Body of pancreas (tissue), 4 donors: ENCODE measurements at regions not wholly inside any gene's neighbourhood (a gene's known extent, or its start where the extent isn't known, plus 50 kb on each side); places are given as distances from the start of the nearest gene placed in this dataset.

Source experiments
- ATAC-seq: fragments of 150-250 bp; one replicate; pipeline ENCODE4 v1.9.1; 2016
- DNase-seq, 4 donors: peaks; one replicate each; pipeline ENCODE4 v3.0.0-alpha.2; 2019
- H3K27ac ChIP-seq, 4 donors: fragments of 200-600 bp; sonication (generic); 1 replicate in 3 of 4; 2 replicates in 1 of 4; pipeline versions ENCODE4 v1.5.1 to v1.6.1; 2016 to 2019; ENCODE audit warnings: mild to moderate bottlenecking in 1 of 4, mixed read lengths in 1 of 4, moderate library complexity in 1 of 4
- H3K27me3 ChIP-seq, 2 donors: fragments of 200-600 bp; sonication (generic); one replicate each; pipeline ENCODE4 v1.6.0; 2016; ENCODE audit warnings: mild to moderate bottlenecking in 1 of 2
- H3K36me3 ChIP-seq, 2 donors: fragments of 200-600 bp; sonication (generic); replicated peaks in 1 of 2; 2 replicates each; pipeline ENCODE4 v1.5.1; 2016; ENCODE audit warnings: low read depth in 2 of 2; ENCODE audit not compliant: insufficient read depth in 1 of 2
- H3K4me1 ChIP-seq: fragments of 200-600 bp; sonication (generic); one replicate; pipeline ENCODE4 v1.6.0; 2016
- H3K4me3 ChIP-seq, 2 donors: fragments of 200-600 bp; sonication (generic); 1 replicate in 1 of 2; 2 replicates in 1 of 2; pipeline ENCODE4 v1.5.1; 2016 to 2019
- H3K9me3 ChIP-seq, 3 donors: fragments of 200-600 bp; sonication (generic); 1 replicate in 2 of 3; 2 replicates in 1 of 3; pipeline ENCODE4 v1.5.1; 2016
- CTCF ChIP-seq, 7 experiments: fragments of 450-650 bp in 4 of 7; fragments of 200-600 bp in 3 of 7; sonication (generic) in 3 of 7; IDR thresholded peaks; one replicate each; pipeline ENCODE4 v1.5.1; 2016 to 2019; ENCODE audit warnings: antibody characterized with exemption in 7 of 7
- POLR2A ChIP-seq, 3 donors: fragments of 450-650 bp; IDR thresholded peaks; one replicate each; pipeline ENCODE4 v1.6.1; 2016; ENCODE audit warnings: antibody characterized with exemption in 3 of 3, mild to moderate bottlenecking in 2 of 3
- WGBS, 2 donors: methylation state at CpG; one replicate each; pipeline ENCODE4 v1.1.5; 2017; 5-methylcytosine and 5-hydroxymethylcytosine counted together
- intact Hi-C: fragments of 100-400 bp; cut with DNase I; formaldehyde crosslinking; loops from one replicate; pipeline ENCODE4 v1.15.1; 2023

GRCh38 chr4:123807866-123808265 is 411.3 kb downstream of the SPRY1 start:
- H3K27me3 ChIP-seq, result no peaks in the 10 kb centered on the region
- H3K4me3 ChIP-seq, result no peak overlapping the region
- no peak overlapping the region for H3K27ac ChIP-seq
- WGBS, 2 donors, result 90 to 95% methylated on average over 1 of the region's 1 CpG
- ATAC-seq (no peak), DNase-seq (no peak)
- intact Hi-C loops, result no loop called here
- H3K4me1 ChIP-seq, result no peaks in the 10 kb centered on the region
- H3K9me3 ChIP-seq, result no peaks in the 10 kb centered on the region
- H3K36me3 ChIP-seq, result no peaks in the 10 kb centered on the region
- TF ChIP-seq CTCF (IDR thresholded peaks at IDR 0.05) (no peak), POLR2A (IDR thresholded peaks at IDR 0.05) (no peak)

GRCh38 chr4:123809864-123810263 is 413.3 kb downstream of the SPRY1 start:
- Histone ChIP-seq H3K9me3 (no peaks in the 10 kb centered on the region), H3K27ac (no peak overlapping the region), H3K4me1 (no peaks in the 10 kb centered on the region), H3K36me3 (no peaks in the 10 kb centered on the region), H3K27me3 (no peaks in the 10 kb centered on the region), H3K4me3 (no peak overlapping the region)
- no peak for DNase-seq
- ATAC-seq, result no peak
- WGBS, 2 donors, result 79 to 94% methylated on average over 1 of the region's 1 CpG
- intact Hi-C loops, result no loop called here
- TF ChIP-seq POLR2A (IDR thresholded peaks at IDR 0.05) (no peak), CTCF (IDR thresholded peaks at IDR 0.05) (no peak)

- H3K27me3 ChIP-seq, result no peaks in the 10 kb centered on the region
- DNase-seq (no peak), ATAC-seq (no peak)
- no peaks in the 10 kb centered on the region for H3K9me3 ChIP-seq
- no peaks in the 10 kb centered on the region for H3K36me3 ChIP-seq
- no peak overlapping the region for H3K27ac ChIP-seq
- WGBS, 2 donors, result 54 to 58% methylated on average over 3 of the region's 3 CpGs
- TF ChIP-seq POLR2A (IDR thresholded peaks at IDR 0.05) (no peak), CTCF (IDR thresholded peaks at IDR 0.05) (no peak)
- H3K4me1 ChIP-seq, result no peaks in the 10 kb centered on the region
- H3K4me3 ChIP-seq, result no peak overlapping the region
- intact Hi-C loops, result no loop called here
Measured at GRCh38 chr4:123812066-123812390, 415.4 kb downstream of the SPRY1 start.

- intact Hi-C loops, result no loop called here
- Histone ChIP-seq H3K27ac (no peak overlapping the region), H3K4me3 (no peak overlapping the region), H3K9me3 (no peaks in the 10 kb centered on the region), H3K27me3 (no peaks in the 10 kb centered on the region), H3K36me3 (no peaks in the 10 kb centered on the region), H3K4me1 (no peaks in the 10 kb centered on the region)
- ATAC-seq, result no peak
- no peak for DNase-seq
- WGBS, 2 donors, result 94 to 98% methylated on average over 2 of the region's 2 CpGs
- TF ChIP-seq POLR2A (IDR thresholded peaks at IDR 0.05), result no peak
- no peak for TF ChIP-seq CTCF (IDR thresholded peaks at IDR 0.05)
Measured at GRCh38 chr4:123813901-123814300, 417.3 kb downstream of the SPRY1 start.

GRCh38 chr4:123816462-123816861 is 419.9 kb downstream of the SPRY1 start:
- Histone ChIP-seq H3K9me3 (no peaks in the 10 kb centered on the region), H3K4me1 (no peaks in the 10 kb centered on the region), H3K27ac (no peak overlapping the region), H3K4me3 (no peak overlapping the region), H3K27me3 (no peaks in the 10 kb centered on the region), H3K36me3 (no peaks in the 10 kb centered on the region)
- no peak for ATAC-seq
- whole genome bisulfite sequencing, 2 donors, result 50 to 51% methylated on average over 2 of the region's 2 CpGs
- DNase-seq, result no peak
- TF ChIP-seq POLR2A (IDR thresholded peaks at IDR 0.05) (no peak), CTCF (IDR thresholded peaks at IDR 0.05) (no peak)
- intact Hi-C loops, result no loop called here
